Common myeloid progenitor, CD34-positive (primary cell): ENCODE measurements at regions not wholly inside any gene's neighbourhood (a gene's known extent, or its start where the extent isn't known, plus 50 kb on each side); places are given as distances from the start of the nearest gene placed in this dataset.

Experiments
- CTCF ChIA-PET: fragments of 350-600 bp; sonication (Branson Sonifier 250); formaldehyde crosslinking; loops from one replicate; lab custom pipeline; 2021; ENCODE audit warnings: antibody characterized with exemption; lab: Charles Lee
- POLR2A ChIA-PET: fragments of 350-600 bp; sonication (Branson Sonifier 250); formaldehyde crosslinking; loops from one replicate; lab custom pipeline; 2021; ENCODE audit warnings: antibody characterized with exemption; lab: Charles Lee
- DNase-seq, 3 donors: peaks; one replicate each; pipeline versions ENCODE4 v3.0.0 to v3.0.0-alpha.2; 2013
- H3K27ac ChIP-seq, 2 experiments: 1 replicate in 1 of 2; 2 replicates in 1 of 2; pipeline ENCODE4 v1.7.0; 2013; ENCODE audit warnings: inconsistent platforms in 2 of 2, low read length in 2 of 2, mild to moderate bottlenecking in 2 of 2, low read depth in 1 of 2, moderate library complexity in 1 of 2; ENCODE audit not compliant: severe bottlenecking in 2 of 2, insufficient read depth in 1 of 2, poor library complexity in 1 of 2
- H3K27me3 ChIP-seq, 5 experiments: replicated peaks in 2 of 5; 1 replicate in 3 of 5; 2 replicates in 2 of 5; pipeline versions ENCODE4 v1.6.1 to v1.7.0; 2013; ENCODE audit warnings: low read length in 4 of 5, mild to moderate bottlenecking in 2 of 5, moderate library complexity in 2 of 5, inconsistent platforms in 1 of 5; ENCODE audit not compliant: insufficient read depth in 5 of 5, control insufficient read depth in 4 of 5
- H3K36me3 ChIP-seq, 4 experiments: 1 replicate in 2 of 4; 2 replicates in 2 of 4; pipeline versions ENCODE4 v1.6.1 to v1.7.0; 2013; ENCODE audit warnings: low read length in 3 of 4, control low read depth in 1 of 4, mild to moderate bottlenecking in 1 of 4; ENCODE audit not compliant: control insufficient read depth in 4 of 4, insufficient read depth in 4 of 4
- H3K4me1 ChIP-seq, 4 experiments: 1 replicate in 3 of 4; 2 replicates in 1 of 4; pipeline versions ENCODE4 v1.6.1 to v1.7.1; 2013; ENCODE audit warnings: low read length in 3 of 4, mild to moderate bottlenecking in 3 of 4, control low read depth in 1 of 4, inconsistent platforms in 1 of 4, moderate library complexity in 1 of 4; ENCODE audit not compliant: control insufficient read depth in 4 of 4, insufficient read depth in 4 of 4; ENCODE audit errors: control extremely low read depth in 1 of 4
- H3K4me3 ChIP-seq, 7 experiments: 1 replicate in 4 of 7; 2 replicates in 3 of 7; pipeline versions ENCODE4 v1.5.1 to v1.7.0; 2013; ENCODE audit warnings: mild to moderate bottlenecking in 7 of 7, low read length in 6 of 7, moderate library complexity in 6 of 7, inconsistent platforms in 2 of 7, low read depth in 2 of 7, control low read depth in 1 of 7; ENCODE audit not compliant: insufficient read depth in 4 of 7, control insufficient read depth in 1 of 7; ENCODE audit errors: extremely low read depth in 1 of 7
- H3K9me3 ChIP-seq, 5 experiments: 1 replicate in 4 of 5; 2 replicates in 1 of 5; pipeline versions ENCODE4 v1.6.1 to v1.7.1; 2013; ENCODE audit warnings: low read length in 4 of 5, mild to moderate bottlenecking in 2 of 5, inconsistent platforms in 1 of 5, low read depth in 1 of 5, moderate library complexity in 1 of 5; ENCODE audit not compliant: control insufficient read depth in 4 of 5, insufficient read depth in 2 of 5; ENCODE audit errors: control extremely low read depth in 1 of 5
- WGBS: methylation state at CpG from one replicate; pipeline ENCODE4 v1.1.5; 2013; ENCODE audit not compliant: insufficient coverage; 5-methylcytosine and 5-hydroxymethylcytosine counted together

DNA sequence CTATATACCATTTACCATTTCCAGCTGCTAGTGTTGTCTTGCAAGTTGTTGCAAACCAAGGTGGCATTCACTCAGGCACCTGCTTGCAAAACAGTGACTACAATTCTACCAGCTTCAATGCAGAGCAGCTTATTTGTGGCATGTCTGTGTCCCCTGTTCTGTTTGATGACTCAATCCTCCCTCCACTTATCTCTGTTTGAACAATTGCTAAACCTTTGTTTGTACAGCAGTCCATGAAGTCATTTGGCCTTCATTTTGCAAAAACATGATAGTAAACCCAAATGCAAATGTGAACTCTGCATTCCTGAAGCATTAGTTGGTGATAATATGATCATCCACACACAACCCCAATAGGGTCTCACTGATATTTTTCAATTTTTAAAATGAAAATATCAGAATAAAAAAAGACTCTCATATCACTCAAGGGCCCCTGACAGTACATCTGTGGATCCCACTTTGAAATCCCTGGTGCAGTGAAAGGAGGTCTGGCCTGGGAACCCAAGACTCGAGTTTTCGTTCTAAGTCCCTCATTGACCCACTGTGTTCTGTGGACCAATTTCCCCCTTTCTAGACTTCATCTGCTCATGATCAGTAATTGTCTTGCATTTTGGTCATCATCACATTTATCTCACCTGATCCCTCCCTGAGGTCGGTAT lies 425.4 kb downstream of the RPS24 start:
- CTCF ChIA-PET = no interaction called here
- Histone ChIP-seq H3K9me3 (no peaks in the 10 kb centered on the region), H3K27me3 (peaks cover 0 to 7% (median 0%) of the 10 kb centered on the region in 5 experiments), H3K4me1 (no peaks in the 10 kb centered on the region), H3K36me3 (no peaks in the 10 kb centered on the region), H3K4me3 (no peak overlapping the region), H3K27ac (no peak overlapping the region)
- POLR2A ChIA-PET = no interaction called here
- WGBS = 100% methylated on average over 3 of the region's 3 CpGs
- no peak for DNase-seq

DNA sequence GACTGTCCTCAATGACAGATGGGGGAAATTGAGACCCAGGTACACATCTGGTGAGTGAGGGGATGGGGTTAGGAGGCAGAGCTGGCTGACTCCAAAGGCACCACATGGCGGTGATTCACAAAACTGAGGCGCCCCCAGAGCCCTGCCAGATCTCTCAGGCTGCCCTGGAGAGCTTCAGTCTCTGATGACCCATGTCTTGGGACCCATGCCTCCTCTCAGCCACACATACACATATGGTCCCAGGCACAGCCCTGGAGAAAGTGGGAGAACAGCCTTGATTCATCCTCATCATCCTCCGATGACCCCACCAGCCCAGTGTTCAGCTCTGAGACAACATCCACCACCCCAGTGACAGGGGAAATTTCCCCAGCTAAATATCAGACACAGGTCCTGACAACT lies 426.0 kb downstream of the RPS24 start:
- no peak for DNase-seq
- Histone ChIP-seq H3K36me3 (no peaks in the 10 kb centered on the region), H3K27ac (no peak overlapping the region), H3K4me3 (no peak overlapping the region), H3K27me3 (peaks cover 0 to 7% (median 0%) of the 10 kb centered on the region in 5 experiments), H3K9me3 (no peaks in the 10 kb centered on the region), H3K4me1 (no peaks in the 10 kb centered on the region)
- 100% methylated on average over 2 of the region's 3 CpGs for WGBS
- ChIA-PET CTCF (no interaction called here), POLR2A (interaction anchor here (0.6 kb wide), 1 partner anchor 10 kb away, joined by 3 read pairs; no protein-coding TSS in a partner anchor)

DNA sequence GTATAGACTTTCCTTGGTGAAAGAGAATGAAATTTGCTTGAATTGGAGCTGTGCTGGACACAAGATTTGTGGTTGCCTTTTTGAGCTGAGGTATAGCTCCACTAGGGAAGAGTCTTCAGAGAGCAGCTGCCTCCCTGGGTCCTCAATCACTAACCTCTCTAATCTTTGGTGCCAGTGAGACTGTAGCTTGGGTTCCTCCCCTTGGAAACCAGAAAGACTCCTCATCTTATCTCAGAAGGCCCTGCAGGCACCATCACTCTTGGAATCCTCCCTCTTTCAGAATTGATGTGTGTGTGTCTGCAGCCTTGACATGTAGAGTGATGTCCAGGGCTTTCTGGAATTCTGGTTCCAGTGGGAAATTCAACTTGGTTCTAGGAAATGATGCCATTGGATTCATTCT lies 426.5 kb downstream of the RPS24 start:
- Histone ChIP-seq H3K9me3 (no peaks in the 10 kb centered on the region), H3K36me3 (no peaks in the 10 kb centered on the region), H3K4me3 (no peak overlapping the region), H3K27ac (no peak overlapping the region), H3K4me1 (no peaks in the 10 kb centered on the region), H3K27me3 (peaks cover 0 to 7% (median 0%) of the 10 kb centered on the region in 5 experiments)
- CTCF ChIA-PET = no interaction called here
- DNase-seq = no peak
- POLR2A ChIA-PET = interaction anchor here (0.6 kb wide), 1 partner anchor 10 kb away, joined by 3 read pairs; no protein-coding TSS in a partner anchor

DNA sequence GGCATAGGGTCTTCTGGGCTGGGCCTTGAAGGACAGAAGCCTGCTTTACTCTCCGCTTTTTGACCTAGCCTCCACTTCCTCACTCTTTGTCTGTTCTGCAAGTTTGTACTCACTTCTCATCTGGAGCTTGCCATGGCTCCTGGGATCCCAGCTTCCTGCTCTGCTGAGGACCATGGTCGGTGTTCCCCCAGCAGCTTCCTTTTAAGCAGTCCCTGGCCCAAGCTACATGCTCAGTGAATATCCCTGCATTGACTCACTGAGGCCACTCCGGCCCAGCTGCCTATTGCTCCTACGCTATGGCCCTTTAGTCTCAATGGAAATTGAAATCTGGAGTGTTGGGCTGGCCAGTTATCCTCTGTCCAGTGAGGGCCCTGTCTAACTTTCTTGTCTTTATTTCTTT lies 427.7 kb downstream of the RPS24 start:
- ChIA-PET POLR2A (no interaction called here), CTCF (no interaction called here)
- Histone ChIP-seq H3K36me3 (no peaks in the 10 kb centered on the region), H3K27me3 (peaks cover 0 to 7% (median 0%) of the 10 kb centered on the region in 5 experiments), H3K4me1 (no peaks in the 10 kb centered on the region), H3K27ac (no peak overlapping the region), H3K9me3 (no peaks in the 10 kb centered on the region), H3K4me3 (no peak overlapping the region)
- no peak for DNase-seq
- WGBS = 100% methylated on average over 4 of the region's 4 CpGs

DNA sequence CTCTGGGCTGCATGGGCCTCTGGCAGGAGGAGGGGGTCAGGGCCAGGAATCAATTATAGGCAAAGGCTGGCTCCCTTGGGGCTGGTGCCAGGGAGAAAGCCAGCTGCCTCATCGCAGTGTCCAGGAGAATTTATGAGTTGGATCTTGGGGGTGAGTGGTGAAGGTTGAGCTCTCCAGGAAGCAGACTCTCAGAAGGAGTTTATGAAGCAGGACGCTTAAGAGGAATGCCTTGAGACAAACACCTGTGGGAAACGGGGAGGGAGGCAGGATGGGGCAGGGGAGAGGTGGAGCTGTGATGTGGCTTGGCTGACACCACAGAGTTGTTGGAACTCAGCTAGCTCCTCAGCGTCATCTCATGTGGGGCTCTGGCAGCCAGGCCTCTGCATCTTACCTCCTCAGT lies 428.5 kb downstream of the RPS24 start:
- WGBS = 100% methylated on average over 2 of the region's 4 CpGs
- Histone ChIP-seq H3K9me3 (no peaks in the 10 kb centered on the region), H3K27ac (no peak overlapping the region), H3K4me1 (no peaks in the 10 kb centered on the region), H3K36me3 (no peaks in the 10 kb centered on the region), H3K4me3 (no peak overlapping the region), H3K27me3 (peaks cover 0 to 7% (median 0%) of the 10 kb centered on the region in 5 experiments)
- POLR2A ChIA-PET = no interaction called here
- DNase-seq = no peak
- CTCF ChIA-PET = no interaction called here

DNA sequence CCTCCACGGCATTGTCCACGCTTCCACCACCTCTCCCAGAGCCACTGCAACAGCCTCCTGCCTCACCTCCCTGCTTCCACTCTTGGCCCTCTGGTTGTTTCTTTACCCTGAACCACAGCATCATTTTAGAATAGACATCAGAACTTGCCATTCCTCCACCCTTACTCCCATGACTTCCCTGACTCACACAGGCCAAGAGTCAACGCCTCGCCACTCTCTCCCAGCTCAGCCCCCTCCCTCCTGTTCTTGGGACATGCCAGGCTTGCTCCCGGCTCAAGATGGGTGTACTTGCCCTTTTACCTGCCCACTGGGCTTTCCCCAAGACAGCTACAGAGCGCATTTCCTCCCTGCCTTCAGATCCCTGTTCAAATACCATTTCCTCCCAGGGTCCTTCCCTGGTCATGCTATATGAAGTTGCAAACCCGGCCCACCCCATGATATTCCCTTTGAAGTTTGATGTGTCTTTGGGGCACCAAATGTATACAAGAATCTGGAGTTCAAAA lies 429.1 kb downstream of the RPS24 start:
- no peaks in the 10 kb centered on the region for H3K9me3 ChIP-seq
- ChIA-PET POLR2A (no interaction called here), CTCF (interaction anchor here (1.2 kb wide), 1 partner anchor 10 kb away, joined by 3 read pairs; no protein-coding TSS in a partner anchor)
- H3K4me1 ChIP-seq = no peaks in the 10 kb centered on the region
- no peak overlapping the region for H3K27ac ChIP-seq
- DNase-seq = no peak
- H3K36me3 ChIP-seq = no peaks in the 10 kb centered on the region
- H3K4me3 ChIP-seq = no peak overlapping the region
- WGBS = 69% methylated on average over 7 of the region's 7 CpGs
- H3K27me3 ChIP-seq = peaks cover 0 to 6% (median 0%) of the 10 kb centered on the region in 5 experiments

DNA sequence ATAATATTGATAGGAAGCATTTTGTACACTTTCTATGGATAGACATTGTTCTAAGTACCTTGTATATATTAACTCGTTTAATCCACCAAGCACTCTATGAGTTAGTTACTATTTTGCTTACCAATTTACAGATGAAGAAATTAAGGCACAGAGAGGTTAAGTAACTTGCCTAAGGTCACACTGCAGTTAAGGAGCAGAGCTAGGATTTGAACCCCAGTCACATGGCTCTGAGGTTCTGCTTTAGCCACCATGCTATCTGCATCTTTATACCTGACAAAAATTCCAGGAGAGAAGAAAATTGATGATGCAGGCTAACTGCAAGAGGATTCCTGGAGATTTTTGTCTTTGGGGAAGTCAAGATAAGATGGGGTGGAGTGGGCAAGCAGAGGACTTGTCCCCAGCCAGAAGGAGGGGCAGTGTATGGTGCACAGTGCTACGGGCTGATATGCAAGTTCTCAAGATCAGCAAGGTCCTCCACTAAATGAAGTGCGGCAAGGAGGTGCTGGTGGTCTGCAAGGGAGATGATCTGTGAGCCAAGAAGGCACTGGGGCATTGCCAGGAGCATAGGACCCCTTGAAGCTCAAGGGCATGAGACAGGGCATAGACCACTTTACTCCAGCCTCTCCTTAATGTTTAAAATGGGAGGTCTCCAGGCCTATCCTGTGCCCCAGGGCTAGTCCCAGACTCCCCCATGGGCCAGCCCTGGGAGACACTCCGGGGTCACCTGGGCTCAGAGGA lies 430.6 kb downstream of the RPS24 start:
- no peak for DNase-seq
- CTCF ChIA-PET = no interaction called here

More for the DNA sequence above, 430.6 kb downstream of the RPS24 start:
- Histone ChIP-seq H3K36me3 (no peaks in the 10 kb centered on the region), H3K27ac (no peak overlapping the region), H3K9me3 (no peaks in the 10 kb centered on the region), H3K4me3 (no peak overlapping the region), H3K4me1 (no peaks in the 10 kb centered on the region), H3K27me3 (peaks cover 0 to 3% (median 0%) of the 10 kb centered on the region in 5 experiments)
- POLR2A ChIA-PET = no interaction called here
- WGBS = 75% methylated on average over 2 of the region's 4 CpGs
